Activated CD8-positive, alpha-beta T cell treated with anti-CD3 and anti-CD28 coated beads for 36 hours (primary cell): ENCODE measurements at regions not wholly inside any gene's neighbourhood (a gene's known extent, or its start where the extent isn't known, plus 50 kb on each side); places are given as distances from the start of the nearest gene placed in this dataset.

ENCODE experiments used
- ATAC-seq: fragments of 200-7000 bp; cut with Tn5 transposase; one replicate; pipeline ENCODE4 v1.10.0; 2021; ENCODE audit warnings: mild to moderate bottlenecking, moderate library complexity
- CTCF ChIA-PET: fragments of 350-600 bp; sonication (Branson Sonifier 250); formaldehyde crosslinking; loops from one replicate; lab custom pipeline; 2021; ENCODE audit warnings: antibody characterized with exemption; lab: Charles Lee
- POLR2A ChIA-PET: fragments of 350-600 bp; sonication (Branson Sonifier 250); formaldehyde crosslinking; loops from one replicate; lab custom pipeline; 2021; ENCODE audit warnings: antibody characterized with exemption; lab: Charles Lee
- DNase-seq: peaks from one replicate; pipeline ENCODE4 v3.0.0-alpha.2; 2020
- H3K27ac Mint-ChIP-seq: one replicate; pipeline ENCODE4 v1.8.0; 2021; ENCODE audit warnings: mild to moderate bottlenecking, mixed read lengths
- H3K27me3 Mint-ChIP-seq: one replicate; pipeline ENCODE4 v1.8.0; 2021; ENCODE audit warnings: mixed read lengths
- H3K36me3 Mint-ChIP-seq: one replicate; pipeline ENCODE4 v1.8.0; 2021; ENCODE audit warnings: low read depth, mixed read lengths
- H3K4me1 Mint-ChIP-seq: one replicate; pipeline ENCODE4 v1.8.0; 2021; ENCODE audit warnings: low read depth, mixed read lengths
- H3K4me3 Mint-ChIP-seq: one replicate; pipeline ENCODE4 v1.8.0; 2021; ENCODE audit warnings: mild to moderate bottlenecking, moderate library complexity, mixed read lengths
- H3K9me3 Mint-ChIP-seq: one replicate; pipeline ENCODE4 v1.8.0; 2021; ENCODE audit warnings: mixed read lengths
- intact Hi-C: fragments of 100-400 bp; cut with micrococcal nuclease; formaldehyde crosslinking; loops from one replicate; pipeline ENCODE4 v1.10.0; 2022
- TF ChIP-seq, protein P1 (sequence below): fragments of 200-600 bp; IDR thresholded peaks from one replicate; pipeline ENCODE4 v1.8.0; 2022; ENCODE audit warnings: antibody characterized with exemption, mild to moderate bottlenecking

DNA sequence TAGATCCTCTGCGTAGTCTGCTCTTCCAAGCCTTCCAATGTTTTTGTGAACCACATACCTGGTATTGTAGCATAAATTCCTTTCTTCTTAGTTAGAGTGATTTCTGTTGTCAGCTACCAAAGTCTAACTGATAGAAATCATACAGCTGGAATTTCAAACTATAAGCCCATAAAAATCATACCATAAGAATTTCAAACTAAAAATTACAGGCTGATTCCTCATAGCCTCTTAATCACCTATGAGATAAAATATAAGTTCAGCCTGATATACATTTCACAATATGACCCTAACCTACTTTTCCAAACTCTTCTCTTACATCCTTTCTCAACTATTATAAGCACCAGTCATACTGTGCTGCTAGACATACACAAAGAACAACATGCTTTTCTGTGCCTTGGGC is 64.8 kb downstream of the PTHLH start:
- ChIA-PET POLR2A (no interaction called here), CTCF (no interaction called here)
- Mint-ChIP-seq H3K27me3 (peaks cover 4% of the 10 kb centered on the region), H3K9me3 (no peaks in the 10 kb centered on the region), H3K27ac (no peak overlapping the region), H3K4me3 (no peak overlapping the region), H3K4me1 (no peaks in the 10 kb centered on the region), H3K36me3 (no peaks in the 10 kb centered on the region)
- intact Hi-C loops, result no loop called here
- DNase-seq (no peak), ATAC-seq (no peak)
- TF ChIP-seq, protein P1, sequence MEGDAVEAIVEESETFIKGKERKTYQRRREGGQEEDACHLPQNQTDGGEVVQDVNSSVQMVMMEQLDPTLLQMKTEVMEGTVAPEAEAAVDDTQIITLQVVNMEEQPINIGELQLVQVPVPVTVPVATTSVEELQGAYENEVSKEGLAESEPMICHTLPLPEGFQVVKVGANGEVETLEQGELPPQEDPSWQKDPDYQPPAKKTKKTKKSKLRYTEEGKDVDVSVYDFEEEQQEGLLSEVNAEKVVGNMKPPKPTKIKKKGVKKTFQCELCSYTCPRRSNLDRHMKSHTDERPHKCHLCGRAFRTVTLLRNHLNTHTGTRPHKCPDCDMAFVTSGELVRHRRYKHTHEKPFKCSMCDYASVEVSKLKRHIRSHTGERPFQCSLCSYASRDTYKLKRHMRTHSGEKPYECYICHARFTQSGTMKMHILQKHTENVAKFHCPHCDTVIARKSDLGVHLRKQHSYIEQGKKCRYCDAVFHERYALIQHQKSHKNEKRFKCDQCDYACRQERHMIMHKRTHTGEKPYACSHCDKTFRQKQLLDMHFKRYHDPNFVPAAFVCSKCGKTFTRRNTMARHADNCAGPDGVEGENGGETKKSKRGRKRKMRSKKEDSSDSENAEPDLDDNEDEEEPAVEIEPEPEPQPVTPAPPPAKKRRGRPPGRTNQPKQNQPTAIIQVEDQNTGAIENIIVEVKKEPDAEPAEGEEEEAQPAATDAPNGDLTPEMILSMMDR, result no peak

DNA sequence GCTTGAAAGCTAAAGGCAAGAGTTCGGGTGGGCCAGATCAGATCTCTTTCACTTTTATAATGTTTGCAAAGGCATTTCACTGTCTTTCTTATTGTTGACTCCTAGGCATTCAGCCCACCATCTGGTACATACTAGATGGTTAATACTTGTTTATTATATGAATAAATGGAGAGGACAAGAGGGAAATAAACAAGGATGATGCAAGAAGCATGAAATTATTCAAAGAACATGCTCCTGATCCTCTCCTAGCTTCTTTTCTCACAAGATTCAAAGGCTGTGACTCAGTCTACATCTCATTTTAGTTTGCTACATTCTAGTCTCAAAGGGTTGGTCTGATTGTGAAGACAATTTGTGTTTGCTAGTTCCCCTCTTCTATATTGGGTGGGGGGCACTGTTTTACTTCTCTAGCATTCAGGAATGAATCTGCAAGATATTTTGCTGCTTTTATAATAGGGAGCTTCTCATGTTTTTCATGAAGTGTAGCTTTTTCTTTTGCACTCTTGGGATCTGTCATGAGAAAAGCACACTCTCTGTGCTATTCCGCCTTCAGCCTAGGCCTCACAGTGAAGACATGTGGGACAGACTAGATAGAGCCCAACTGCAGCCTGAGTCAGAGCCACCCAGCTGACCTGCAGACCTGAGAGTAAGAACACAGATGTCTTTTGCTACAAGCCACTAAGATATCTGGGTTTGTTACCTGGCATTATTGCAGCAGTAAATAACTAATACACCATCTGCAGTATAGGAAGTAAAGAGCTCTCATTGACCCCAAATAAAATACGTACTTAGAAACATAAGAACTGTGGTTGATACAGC is 65.7 kb downstream of the PTHLH start:
- H3K9me3 Mint-ChIP-seq, result no peaks in the 10 kb centered on the region
- H3K27ac Mint-ChIP-seq, result no peak overlapping the region
- DNase-seq (no peak), ATAC-seq (no peak)
- peaks cover 8% of the 10 kb centered on the region for H3K27me3 Mint-ChIP-seq
- TF ChIP-seq, protein P1, result no peak
- H3K4me1 Mint-ChIP-seq, result no peaks in the 10 kb centered on the region
- H3K4me3 Mint-ChIP-seq, result no peak overlapping the region
- ChIA-PET CTCF (interaction anchor here (1.2 to 1.3 kb wide), 2 partner anchors 9 to 34 kb away, joined by 3 read pairs; no protein-coding TSS in a partner anchor), POLR2A (interaction anchor here (0.6 kb wide), 1 partner anchor 10 kb away, joined by 4 read pairs; no protein-coding TSS in a partner anchor)
- intact Hi-C loops, result no loop called here
- no peaks in the 10 kb centered on the region for H3K36me3 Mint-ChIP-seq

DNA sequence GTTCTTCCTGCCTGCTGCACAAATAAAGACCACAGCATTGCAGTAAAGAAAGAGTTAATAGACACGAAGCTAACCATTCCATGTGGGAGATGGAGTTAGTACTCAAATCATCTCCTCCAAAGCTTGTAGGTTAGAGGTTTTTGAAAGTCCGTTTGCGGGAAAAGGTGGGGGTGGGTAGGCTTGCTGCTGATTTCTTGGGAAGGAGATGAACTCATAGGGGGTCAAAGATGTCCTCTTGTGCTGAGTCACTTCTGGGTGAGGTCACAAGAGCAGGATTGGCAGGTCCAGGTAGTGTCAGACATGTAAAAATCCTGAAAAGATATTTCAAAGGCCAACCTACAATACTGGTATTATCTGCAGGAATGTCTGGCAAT is 66.4 kb downstream of the PTHLH start:
- POLR2A ChIA-PET, result interaction anchor here (0.6 to 0.9 kb wide), 2 partner anchors 10 kb away, joined by 3 to 4 read pairs; no protein-coding TSS in a partner anchor
- Mint-ChIP-seq H3K4me1 (no peaks in the 10 kb centered on the region), H3K27me3 (peaks cover 10% of the 10 kb centered on the region), H3K4me3 (no peak overlapping the region), H3K36me3 (no peaks in the 10 kb centered on the region), H3K27ac (no peak overlapping the region), H3K9me3 (no peaks in the 10 kb centered on the region)
- intact Hi-C loops, result no loop called here
- TF ChIP-seq, protein P1, result no peak
- CTCF ChIA-PET, result interaction anchor here (0.7 to 1.3 kb wide), 3 partner anchors 8 to 10 kb away, joined by 3 read pairs; no protein-coding TSS in a partner anchor
- no peak for ATAC-seq
- DNase-seq, result no peak

DNA sequence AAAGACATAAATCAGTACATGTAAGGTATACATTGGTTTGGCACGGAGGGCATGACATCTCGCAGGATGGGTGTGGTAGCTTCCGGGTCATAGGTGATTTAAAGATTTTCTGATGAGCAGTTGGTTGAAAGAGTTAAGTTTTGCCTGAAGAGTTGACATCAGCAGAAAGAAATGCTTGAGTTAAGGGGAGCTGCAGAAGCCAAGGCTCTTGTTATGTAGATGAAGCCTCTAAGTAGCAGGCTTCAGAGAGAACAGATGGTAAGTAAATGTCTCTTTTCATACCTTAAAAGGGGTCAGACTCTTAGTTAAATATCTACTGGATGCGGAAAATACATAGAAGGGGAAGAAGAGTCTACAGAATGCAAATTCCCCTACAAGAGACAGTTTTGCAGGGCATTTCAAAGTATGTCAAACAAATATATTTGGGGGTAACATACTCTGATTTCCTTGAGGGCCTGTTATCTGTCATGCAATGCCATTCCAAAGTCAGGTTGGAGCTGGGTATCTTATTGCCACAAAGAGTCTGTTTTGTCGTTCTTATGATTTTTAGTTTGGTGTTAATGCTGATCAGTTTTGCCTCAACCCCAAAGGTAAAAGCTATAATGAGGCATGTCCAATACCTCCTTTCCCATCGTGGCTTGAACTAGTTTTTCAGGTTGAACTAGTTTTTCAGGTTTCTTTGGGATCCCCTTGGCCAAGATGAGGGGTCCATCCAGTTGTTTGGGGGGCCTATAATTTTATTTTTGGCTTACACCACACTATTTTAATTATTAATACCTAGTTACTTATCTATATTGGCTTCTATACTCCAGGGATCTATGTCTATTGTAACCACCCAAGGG is 67.0 kb downstream of the PTHLH start:
- CTCF ChIA-PET, result interaction anchor here (0.7 to 1.3 kb wide), 3 partner anchors 8 to 11 kb away, joined by 3 read pairs; no protein-coding TSS in a partner anchor
- Mint-ChIP-seq H3K4me3 (no peak overlapping the region), H3K4me1 (no peaks in the 10 kb centered on the region), H3K9me3 (no peaks in the 10 kb centered on the region), H3K36me3 (no peaks in the 10 kb centered on the region), H3K27ac (no peak overlapping the region), H3K27me3 (peaks cover 9% of the 10 kb centered on the region)
- no peak for ATAC-seq
- POLR2A ChIA-PET, result interaction anchor here (0.9 kb wide), 1 partner anchor 10 kb away, joined by 3 read pairs; no protein-coding TSS in a partner anchor
- no peak for DNase-seq
- intact Hi-C loops, result no loop called here
- TF ChIP-seq, protein P1, result no peak
